Loucy (cell line): ENCODE measurements at regions not wholly inside any gene's neighbourhood (a gene's known extent, or its start where the extent isn't known, plus 50 kb on each side); places are given as distances from the start of the nearest gene placed in this dataset.
"Not testable (repeated sequence)": the region's sequence is repeated elsewhere in the genome, so short reads cannot be mapped to it uniquely, and the experiment has no call there.

ENCODE experiments used
- H2AFZ ChIP-seq: fragments of 200-600 bp; sonication (generic); 2 replicates; pipeline ENCODE4 v1.6.0; 2016; ENCODE audit warnings: antibody characterized with exemption, mild to moderate bottlenecking, low read length, moderate library complexity
- H3F3A ChIP-seq: fragments of 200-600 bp; 2 replicates; pipeline ENCODE4 v1.6.0; 2016; ENCODE audit warnings: antibody characterized with exemption, low read depth, mild to moderate bottlenecking
- H3K27me3 ChIP-seq: fragments of 200-600 bp; sonication (generic); 2 replicates; pipeline ENCODE4 v1.6.1; 2014; ENCODE audit warnings: low read length, mild to moderate bottlenecking; ENCODE audit not compliant: insufficient read depth, poor library complexity, severe bottlenecking
- H3K36me3 ChIP-seq: fragments of 200-600 bp; sonication (generic); 2 replicates; pipeline ENCODE4 v1.6.1; 2016; ENCODE audit warnings: low read length; ENCODE audit not compliant: insufficient read depth
- H3K4me1 ChIP-seq: fragments of 200-600 bp; sonication (generic); 2 replicates; pipeline ENCODE4 v1.5.1; 2014; ENCODE audit warnings: low read length, mild to moderate bottlenecking; ENCODE audit not compliant: insufficient read depth, poor library complexity, severe bottlenecking
- H3K4me2 ChIP-seq: fragments of 200-600 bp; sonication (generic); 2 replicates; pipeline ENCODE4 v1.6.0; 2014; ENCODE audit warnings: antibody characterized with exemption, low read length, low read depth, mild to moderate bottlenecking; ENCODE audit not compliant: poor library complexity, severe bottlenecking
- H3K4me3 ChIP-seq: fragments of 200-600 bp; sonication (generic); 2 replicates; pipeline ENCODE4 v1.5.1; 2014; ENCODE audit warnings: low read length, mild to moderate bottlenecking, mixed read lengths; ENCODE audit not compliant: poor library complexity, severe bottlenecking
- H3K79me2 ChIP-seq: fragments of 200-600 bp; sonication (generic); 2 replicates; pipeline ENCODE4 v1.6.1; 2014; ENCODE audit warnings: low read length; ENCODE audit not compliant: insufficient read depth
- H3K9ac ChIP-seq: fragments of 200-600 bp; sonication (generic); 2 replicates; pipeline ENCODE4 v1.6.0; 2014; ENCODE audit warnings: mild to moderate bottlenecking, low read depth, low read length, moderate library complexity; ENCODE audit not compliant: poor library complexity, severe bottlenecking
- H3K9me2 ChIP-seq: fragments of 200-600 bp; sonication (generic); replicated peaks from 2 replicates; pipeline ENCODE4 v1.6.1; 2016; ENCODE audit warnings: low read depth, low read length, mixed read lengths
- H3K9me3 ChIP-seq: fragments of 200-600 bp; sonication (generic); 2 replicates; pipeline ENCODE4 v1.6.1; 2014; ENCODE audit warnings: mild to moderate bottlenecking, antibody characterized with exemption, low read length, low read depth; ENCODE audit not compliant: insufficient read depth
- H4K20me1 ChIP-seq: fragments of 200-600 bp; sonication (generic); 2 replicates; pipeline ENCODE4 v1.6.0; 2014; ENCODE audit warnings: antibody characterized with exemption, low read length, mild to moderate bottlenecking; ENCODE audit not compliant: insufficient read depth, poor library complexity, severe bottlenecking
- CTCF ChIP-seq: fragments of 200-600 bp; sonication (generic); conservative IDR thresholded peaks from 2 replicates; pipeline ENCODE4 v1.5.1; 2014; ENCODE audit warnings: mild to moderate bottlenecking, antibody characterized with exemption, low read length
- EZH2phosphoT487 ChIP-seq: fragments of 200-600 bp; IDR thresholded peaks from 2 replicates; pipeline ENCODE4 v1.6.1; 2018; ENCODE audit warnings: antibody characterized with exemption, mild to moderate bottlenecking, moderate library complexity, borderline replicate concordance

DNA sequence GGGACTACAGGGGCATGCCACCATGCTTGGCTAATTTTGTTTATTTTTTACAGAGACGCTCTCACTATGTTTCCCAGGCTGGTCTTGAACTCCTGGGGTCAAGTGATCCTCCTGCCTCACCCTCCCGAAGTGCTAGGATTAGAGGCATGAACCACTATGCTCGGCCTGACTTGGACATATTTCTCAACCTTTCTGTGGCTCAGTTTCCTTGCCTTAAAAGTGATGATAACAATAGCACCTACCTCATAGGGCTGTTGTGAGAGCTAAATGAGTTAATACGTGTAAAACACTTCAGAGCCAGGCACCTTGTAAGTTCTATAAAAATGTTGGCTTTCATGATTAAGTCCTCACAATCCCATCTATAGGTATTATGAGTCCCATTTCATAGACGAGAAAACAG is 89.2 kb upstream of the METAP2 start:
- Histone ChIP-seq H3K9ac (no peak overlapping the region), H2AFZ (no peak overlapping the region)
- no peak for TF ChIP-seq EZH2phosphoT487
- TF ChIP-seq CTCF, result no peak

GRCh38 chr12:95385246-95386035 is 88.5 kb upstream of the METAP2 start:
- Histone ChIP-seq H3K9me2 (no peaks in the 10 kb centered on the region), H3K4me1 (peaks cover 4% of the 10 kb centered on the region), H3K4me3 (no peak overlapping the region), H3K9me3 (no peaks in the 10 kb centered on the region), H3F3A (no peaks in the 10 kb centered on the region), H3K27me3 (no peaks in the 10 kb centered on the region), H3K79me2 (no peaks in the 10 kb centered on the region), H3K4me2 (no peak overlapping the region), H3K36me3 (no peaks in the 10 kb centered on the region), H2AFZ (no peak overlapping the region), H3K9ac (no peak overlapping the region), H4K20me1 (no peaks in the 10 kb centered on the region)
- no peak for TF ChIP-seq CTCF
- no peak for TF ChIP-seq EZH2phosphoT487

More for the DNA sequence above, 89.2 kb upstream of the METAP2 start:
- Histone ChIP-seq H3K9me3 (no peaks in the 10 kb centered on the region), H3K4me2 (no peak overlapping the region), H3F3A (no peaks in the 10 kb centered on the region), H3K4me3 (no peak overlapping the region), H3K79me2 (no peaks in the 10 kb centered on the region), H3K36me3 (no peaks in the 10 kb centered on the region), H4K20me1 (no peaks in the 10 kb centered on the region), H3K4me1 (no peaks in the 10 kb centered on the region), H3K27me3 (no peaks in the 10 kb centered on the region), H3K9me2 (no peaks in the 10 kb centered on the region)

DNA sequence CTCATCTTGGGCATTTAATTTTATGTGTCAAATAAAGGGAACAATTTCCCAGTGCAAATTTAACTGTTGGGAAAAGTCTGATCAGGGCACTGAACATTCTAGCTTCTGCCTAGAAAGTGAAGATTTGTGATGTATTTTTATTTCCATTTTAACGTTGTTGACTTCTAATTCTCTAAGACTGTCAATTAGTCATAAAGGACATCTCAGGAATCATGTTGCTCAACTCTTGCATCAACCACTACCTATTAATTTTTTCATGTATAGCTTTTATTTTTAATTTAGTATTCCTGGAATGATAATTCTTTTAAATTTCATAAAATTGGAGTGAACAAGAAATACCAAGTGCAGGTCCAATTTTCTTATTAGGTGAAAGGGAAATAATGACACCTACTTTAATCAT is 87.9 kb upstream of the METAP2 start:
- TF ChIP-seq CTCF (no peak), EZH2phosphoT487 (no peak)
- no peak overlapping the region for H3K9ac ChIP-seq

GRCh38 chr12:95388260-95388659 is 85.7 kb upstream of the METAP2 start:
- not testable (repeated sequence) for H3K4me3 ChIP-seq, H3F3A ChIP-seq, H3K9me3 ChIP-seq, H3K79me2 ChIP-seq, H3K36me3 ChIP-seq, H3K9ac ChIP-seq, H3K4me2 ChIP-seq, H3K4me1 ChIP-seq, H2AFZ ChIP-seq, H4K20me1 ChIP-seq, H3K27me3 ChIP-seq, H3K9me2 ChIP-seq

More for the DNA sequence above, 87.9 kb upstream of the METAP2 start:
- Histone ChIP-seq H3K27me3 (no peaks in the 10 kb centered on the region), H3K4me3 (no peak overlapping the region), H2AFZ (no peak overlapping the region), H3K4me1 (peaks cover 4% of the 10 kb centered on the region), H3K79me2 (no peaks in the 10 kb centered on the region), H3K36me3 (no peaks in the 10 kb centered on the region), H3F3A (no peaks in the 10 kb centered on the region), H3K4me2 (no peak overlapping the region), H3K9me3 (no peaks in the 10 kb centered on the region), H4K20me1 (no peaks in the 10 kb centered on the region), H3K9me2 (no peaks in the 10 kb centered on the region)
